ENCODE measurements at regions not wholly inside any gene's neighbourhood (a gene's known extent, or its start where the extent isn't known, plus 50 kb on each side); places are given as distances from the start of the nearest gene placed in this dataset.

DNA sequence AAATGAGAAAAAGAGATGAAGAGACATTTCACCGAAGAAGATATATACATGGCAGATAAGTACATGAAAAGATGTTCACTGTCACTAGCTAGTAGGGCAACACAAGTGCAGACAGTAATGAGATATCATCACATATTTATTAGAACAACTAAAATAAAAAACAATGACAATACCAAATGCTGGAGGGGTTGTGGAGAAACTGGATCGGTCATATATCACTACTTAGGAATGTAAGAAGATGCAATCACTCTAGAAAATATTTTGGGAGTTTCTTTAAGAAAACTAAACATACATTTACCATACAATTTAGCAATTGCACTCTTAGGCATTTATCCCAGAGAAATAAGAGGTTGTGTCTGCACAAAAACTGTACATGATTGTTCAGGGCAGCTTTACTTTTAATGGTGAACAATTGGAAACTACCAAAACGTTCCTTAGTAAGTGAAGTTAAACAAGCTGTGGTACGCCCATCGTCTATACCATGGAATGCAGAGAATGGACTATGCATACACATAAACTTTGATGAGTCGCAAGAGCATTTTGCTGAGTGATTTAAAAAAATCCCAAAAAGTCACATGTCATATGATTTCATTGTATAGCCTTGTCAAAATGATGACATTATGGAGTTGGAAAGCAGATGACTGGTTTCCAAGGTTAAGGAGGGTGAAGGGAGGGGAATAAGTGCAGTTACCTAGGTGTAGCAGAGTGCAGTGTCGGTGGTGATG is 149.0 kb upstream of the UBE3A start:
- Mint-ChIP-seq H3K27ac (no peak overlapping the region), H3K27me3 (ENCODE audit: low read depth) (no peaks in the 10 kb centered on the region), H3K36me3 (peaks cover 13% of the 10 kb centered on the region), H3K4me3 (no peak overlapping the region), H3K9me3 (peaks cover 30% of the 10 kb centered on the region), H3K4me1 (peaks cover 7% of the 10 kb centered on the region)
- ChIA-PET POLR2A (no interaction called here), CTCF (no interaction called here)
- ATAC-seq, result no peak
- DNase-seq (ENCODE audit: low spot score), result no peak
- TF ChIP-seq ELF4 (CRISPR knock-in tag; IDR thresholded peaks at IDR 0.05; ENCODE audit: low read depth) (no peak), JUN (CRISPR knock-in tag; IDR thresholded peaks at IDR 0.05) (no peak), TCF7 (CRISPR knock-in tag; IDR thresholded peaks at IDR 0.05; ENCODE audit: low read depth) (no peak), CREB1 (CRISPR knock-in tag; IDR thresholded peaks at IDR 0.05) (no peak), NR3C1 (CRISPR knock-in tag; conservative IDR thresholded peaks at IDR 0.05; ENCODE audit: low read depth) (no peak)
- TF ChIP-seq, protein P1, sequence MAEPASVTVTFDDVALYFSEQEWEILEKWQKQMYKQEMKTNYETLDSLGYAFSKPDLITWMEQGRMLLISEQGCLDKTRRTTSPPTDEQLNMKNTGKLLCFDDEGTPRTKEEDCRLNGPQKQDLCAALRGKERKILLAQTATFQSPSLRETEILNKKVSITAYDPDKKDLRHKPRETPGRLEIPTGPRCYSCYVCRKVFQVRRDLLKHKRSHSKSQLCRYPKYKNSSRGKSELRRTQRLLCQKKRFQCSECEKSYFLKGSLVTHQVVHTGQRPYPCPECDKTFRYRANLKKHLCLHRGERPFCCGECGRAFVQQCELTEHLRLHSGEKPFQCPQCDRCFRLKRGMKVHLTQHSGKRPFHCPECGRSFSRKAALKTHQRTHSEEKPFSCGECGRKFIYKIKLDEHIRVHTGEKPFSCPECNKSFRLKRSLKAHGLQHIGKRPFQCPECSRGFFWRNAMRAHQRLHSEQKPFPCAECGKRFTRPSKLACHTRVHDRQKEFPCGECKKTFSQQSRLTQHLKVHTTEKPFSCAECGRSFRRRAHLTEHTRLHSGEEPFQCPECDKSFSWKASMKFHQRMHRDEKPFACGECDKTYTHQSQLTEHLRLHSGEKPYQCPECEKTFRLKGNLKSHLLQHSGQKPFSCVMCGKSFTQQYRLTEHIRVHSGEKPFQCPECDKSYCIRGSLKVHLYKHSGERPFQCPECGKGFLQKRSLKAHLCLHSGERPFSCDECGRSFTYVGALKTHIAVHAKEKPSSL (CRISPR knock-in tag; conservative IDR thresholded peaks at IDR 0.05), result no peak
- TF ChIP-seq, protein P2, sequence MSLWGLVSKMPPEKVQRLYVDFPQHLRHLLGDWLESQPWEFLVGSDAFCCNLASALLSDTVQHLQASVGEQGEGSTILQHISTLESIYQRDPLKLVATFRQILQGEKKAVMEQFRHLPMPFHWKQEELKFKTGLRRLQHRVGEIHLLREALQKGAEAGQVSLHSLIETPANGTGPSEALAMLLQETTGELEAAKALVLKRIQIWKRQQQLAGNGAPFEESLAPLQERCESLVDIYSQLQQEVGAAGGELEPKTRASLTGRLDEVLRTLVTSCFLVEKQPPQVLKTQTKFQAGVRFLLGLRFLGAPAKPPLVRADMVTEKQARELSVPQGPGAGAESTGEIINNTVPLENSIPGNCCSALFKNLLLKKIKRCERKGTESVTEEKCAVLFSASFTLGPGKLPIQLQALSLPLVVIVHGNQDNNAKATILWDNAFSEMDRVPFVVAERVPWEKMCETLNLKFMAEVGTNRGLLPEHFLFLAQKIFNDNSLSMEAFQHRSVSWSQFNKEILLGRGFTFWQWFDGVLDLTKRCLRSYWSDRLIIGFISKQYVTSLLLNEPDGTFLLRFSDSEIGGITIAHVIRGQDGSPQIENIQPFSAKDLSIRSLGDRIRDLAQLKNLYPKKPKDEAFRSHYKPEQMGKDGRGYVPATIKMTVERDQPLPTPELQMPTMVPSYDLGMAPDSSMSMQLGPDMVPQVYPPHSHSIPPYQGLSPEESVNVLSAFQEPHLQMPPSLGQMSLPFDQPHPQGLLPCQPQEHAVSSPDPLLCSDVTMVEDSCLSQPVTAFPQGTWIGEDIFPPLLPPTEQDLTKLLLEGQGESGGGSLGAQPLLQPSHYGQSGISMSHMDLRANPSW (CRISPR knock-in tag; conservative IDR thresholded peaks at IDR 0.05; ENCODE audit: low read depth), result no peak
- TF ChIP-seq, protein P3, sequence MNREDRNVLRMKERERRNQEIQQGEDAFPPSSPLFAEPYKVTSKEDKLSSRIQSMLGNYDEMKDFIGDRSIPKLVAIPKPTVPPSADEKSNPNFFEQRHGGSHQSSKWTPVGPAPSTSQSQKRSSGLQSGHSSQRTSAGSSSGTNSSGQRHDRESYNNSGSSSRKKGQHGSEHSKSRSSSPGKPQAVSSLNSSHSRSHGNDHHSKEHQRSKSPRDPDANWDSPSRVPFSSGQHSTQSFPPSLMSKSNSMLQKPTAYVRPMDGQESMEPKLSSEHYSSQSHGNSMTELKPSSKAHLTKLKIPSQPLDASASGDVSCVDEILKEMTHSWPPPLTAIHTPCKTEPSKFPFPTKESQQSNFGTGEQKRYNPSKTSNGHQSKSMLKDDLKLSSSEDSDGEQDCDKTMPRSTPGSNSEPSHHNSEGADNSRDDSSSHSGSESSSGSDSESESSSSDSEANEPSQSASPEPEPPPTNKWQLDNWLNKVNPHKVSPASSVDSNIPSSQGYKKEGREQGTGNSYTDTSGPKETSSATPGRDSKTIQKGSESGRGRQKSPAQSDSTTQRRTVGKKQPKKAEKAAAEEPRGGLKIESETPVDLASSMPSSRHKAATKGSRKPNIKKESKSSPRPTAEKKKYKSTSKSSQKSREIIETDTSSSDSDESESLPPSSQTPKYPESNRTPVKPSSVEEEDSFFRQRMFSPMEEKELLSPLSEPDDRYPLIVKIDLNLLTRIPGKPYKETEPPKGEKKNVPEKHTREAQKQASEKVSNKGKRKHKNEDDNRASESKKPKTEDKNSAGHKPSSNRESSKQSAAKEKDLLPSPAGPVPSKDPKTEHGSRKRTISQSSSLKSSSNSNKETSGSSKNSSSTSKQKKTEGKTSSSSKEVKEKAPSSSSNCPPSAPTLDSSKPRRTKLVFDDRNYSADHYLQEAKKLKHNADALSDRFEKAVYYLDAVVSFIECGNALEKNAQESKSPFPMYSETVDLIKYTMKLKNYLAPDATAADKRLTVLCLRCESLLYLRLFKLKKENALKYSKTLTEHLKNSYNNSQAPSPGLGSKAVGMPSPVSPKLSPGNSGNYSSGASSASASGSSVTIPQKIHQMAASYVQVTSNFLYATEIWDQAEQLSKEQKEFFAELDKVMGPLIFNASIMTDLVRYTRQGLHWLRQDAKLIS (CRISPR knock-in tag; IDR thresholded peaks at IDR 0.05; ENCODE audit: borderline replicate concordance), result no peak

DNA sequence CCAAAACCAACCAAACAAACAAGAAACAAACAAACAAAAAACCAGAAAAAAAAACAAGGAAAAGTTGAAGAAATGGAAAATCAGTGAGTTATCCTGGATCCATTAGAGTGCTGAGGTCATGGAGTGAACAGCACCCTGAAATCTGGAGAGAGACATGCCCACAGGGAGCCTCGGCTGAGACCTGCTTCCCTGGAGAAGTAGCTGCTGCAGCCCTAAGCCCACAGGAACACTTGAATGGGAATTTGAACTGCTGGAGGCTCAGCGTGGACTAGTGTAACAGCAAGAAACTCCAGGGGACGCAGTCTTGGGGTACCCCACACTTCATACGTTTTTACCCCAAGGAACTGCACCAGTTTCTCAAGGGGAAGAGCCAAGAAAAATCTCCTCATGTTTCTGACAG is 144.1 kb upstream of the UBE3A start:
- DNase-seq (ENCODE audit: low spot score), result no peak
- ChIA-PET CTCF (interaction anchor here (0.7 to 1.1 kb wide), 2 partner anchors 31 to 74 kb away, joined by 3 read pairs; no protein-coding TSS in a partner anchor), POLR2A (no interaction called here)
- no peak for ATAC-seq
- Mint-ChIP-seq H3K36me3 (peaks cover 6% of the 10 kb centered on the region), H3K4me3 (no peak overlapping the region), H3K27me3 (ENCODE audit: low read depth) (no peaks in the 10 kb centered on the region), H3K9me3 (peaks cover 22% of the 10 kb centered on the region), H3K4me1 (peaks cover 7% of the 10 kb centered on the region), H3K27ac (no peak overlapping the region)
- TF ChIP-seq, protein P4, sequence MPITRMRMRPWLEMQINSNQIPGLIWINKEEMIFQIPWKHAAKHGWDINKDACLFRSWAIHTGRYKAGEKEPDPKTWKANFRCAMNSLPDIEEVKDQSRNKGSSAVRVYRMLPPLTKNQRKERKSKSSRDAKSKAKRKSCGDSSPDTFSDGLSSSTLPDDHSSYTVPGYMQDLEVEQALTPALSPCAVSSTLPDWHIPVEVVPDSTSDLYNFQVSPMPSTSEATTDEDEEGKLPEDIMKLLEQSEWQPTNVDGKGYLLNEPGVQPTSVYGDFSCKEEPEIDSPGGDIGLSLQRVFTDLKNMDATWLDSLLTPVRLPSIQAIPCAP (CRISPR knock-in tag; IDR thresholded peaks at IDR 0.05), result no peak
- TF ChIP-seq, protein P5, sequence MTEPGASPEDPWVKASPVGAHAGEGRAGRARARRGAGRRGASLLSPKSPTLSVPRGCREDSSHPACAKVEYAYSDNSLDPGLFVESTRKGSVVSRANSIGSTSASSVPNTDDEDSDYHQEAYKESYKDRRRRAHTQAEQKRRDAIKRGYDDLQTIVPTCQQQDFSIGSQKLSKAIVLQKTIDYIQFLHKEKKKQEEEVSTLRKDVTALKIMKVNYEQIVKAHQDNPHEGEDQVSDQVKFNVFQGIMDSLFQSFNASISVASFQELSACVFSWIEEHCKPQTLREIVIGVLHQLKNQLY (CRISPR knock-in tag; IDR thresholded peaks at IDR 0.05), result no peak
- TF ChIP-seq JAZF1 (CRISPR knock-in tag; IDR thresholded peaks at IDR 0.05) (no peak), ATF1 (CRISPR knock-in tag; IDR thresholded peaks at IDR 0.05) (no peak), GRHL2 (CRISPR knock-in tag; IDR thresholded peaks at IDR 0.05; ENCODE audit: insufficient replicate concordance, severe bottlenecking) (no peak)
- TF ChIP-seq, protein P2 (CRISPR knock-in tag; conservative IDR thresholded peaks at IDR 0.05; ENCODE audit: low read depth), result no peak
- TF ChIP-seq, protein P6, sequence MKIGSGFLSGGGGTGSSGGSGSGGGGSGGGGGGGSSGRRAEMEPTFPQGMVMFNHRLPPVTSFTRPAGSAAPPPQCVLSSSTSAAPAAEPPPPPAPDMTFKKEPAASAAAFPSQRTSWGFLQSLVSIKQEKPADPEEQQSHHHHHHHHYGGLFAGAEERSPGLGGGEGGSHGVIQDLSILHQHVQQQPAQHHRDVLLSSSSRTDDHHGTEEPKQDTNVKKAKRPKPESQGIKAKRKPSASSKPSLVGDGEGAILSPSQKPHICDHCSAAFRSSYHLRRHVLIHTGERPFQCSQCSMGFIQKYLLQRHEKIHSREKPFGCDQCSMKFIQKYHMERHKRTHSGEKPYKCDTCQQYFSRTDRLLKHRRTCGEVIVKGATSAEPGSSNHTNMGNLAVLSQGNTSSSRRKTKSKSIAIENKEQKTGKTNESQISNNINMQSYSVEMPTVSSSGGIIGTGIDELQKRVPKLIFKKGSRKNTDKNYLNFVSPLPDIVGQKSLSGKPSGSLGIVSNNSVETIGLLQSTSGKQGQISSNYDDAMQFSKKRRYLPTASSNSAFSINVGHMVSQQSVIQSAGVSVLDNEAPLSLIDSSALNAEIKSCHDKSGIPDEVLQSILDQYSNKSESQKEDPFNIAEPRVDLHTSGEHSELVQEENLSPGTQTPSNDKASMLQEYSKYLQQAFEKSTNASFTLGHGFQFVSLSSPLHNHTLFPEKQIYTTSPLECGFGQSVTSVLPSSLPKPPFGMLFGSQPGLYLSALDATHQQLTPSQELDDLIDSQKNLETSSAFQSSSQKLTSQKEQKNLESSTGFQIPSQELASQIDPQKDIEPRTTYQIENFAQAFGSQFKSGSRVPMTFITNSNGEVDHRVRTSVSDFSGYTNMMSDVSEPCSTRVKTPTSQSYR (CRISPR knock-in tag; IDR thresholded peaks at IDR 0.05), result no peak
- TF ChIP-seq, protein P1 (CRISPR knock-in tag; conservative IDR thresholded peaks at IDR 0.05), result no peak
